GM23338 (cell line): ENCODE measurements at regions not wholly inside any gene's neighbourhood (a gene's known extent, or its start where the extent isn't known, plus 50 kb on each side); places are given as distances from the start of the nearest gene placed in this dataset.
A peak's percentile ranks its signal among the peaks of the same experiment; 100 is the strongest.

Source experiments
- ATAC-seq: fragments of 200-7000 bp; cut with Tn5 transposase; 3 replicates; pipeline ENCODE4 v1.9.1; 2020
- DNase-seq: peaks from one replicate; pipeline ENCODE4 v3.0.0-alpha.2; 2015; ENCODE audit warnings: low spot score
- H2AFZ ChIP-seq: fragments of 200-600 bp; sonication (generic); 2 replicates; pipeline ENCODE4 v1.8.0; 2016; ENCODE audit warnings: antibody characterized with exemption, mild to moderate bottlenecking, moderate library complexity
- H3F3A ChIP-seq: fragments of 200-600 bp; sonication (generic); replicated peaks from 2 replicates; pipeline ENCODE4 v1.8.0; 2017; ENCODE audit warnings: antibody characterized with exemption, mixed run types, low read depth
- H3K27ac ChIP-seq: fragments of 200-600 bp; sonication (generic); 2 replicates; pipeline ENCODE4 v1.6.1; 2016; ENCODE audit warnings: low read depth
- H3K27me3 ChIP-seq: fragments of 200-600 bp; sonication (generic); 2 replicates; pipeline ENCODE4 v1.8.0; 2016; ENCODE audit warnings: mild to moderate bottlenecking, mixed run types, moderate library complexity; ENCODE audit not compliant: insufficient read depth
- H3K36me3 ChIP-seq: fragments of 200-600 bp; sonication (generic); 2 replicates; pipeline ENCODE4 v1.8.0; 2016; ENCODE audit warnings: mild to moderate bottlenecking; ENCODE audit not compliant: insufficient read depth
- H3K4me1 ChIP-seq: fragments of 200-600 bp; sonication (generic); 2 replicates; pipeline ENCODE4 v1.8.0; 2016; ENCODE audit warnings: mild to moderate bottlenecking, moderate library complexity; ENCODE audit not compliant: insufficient read depth
- H3K4me2 ChIP-seq: fragments of 200-600 bp; sonication (generic); 2 replicates; pipeline ENCODE4 v1.7.1; 2017; ENCODE audit warnings: mixed run types
- H3K4me3 ChIP-seq: fragments of 200-600 bp; sonication (generic); 2 replicates; pipeline ENCODE4 v1.6.1; 2016; ENCODE audit warnings: mixed run types
- H3K79me2 ChIP-seq: fragments of 200-600 bp; sonication (generic); replicated peaks from 2 replicates; pipeline ENCODE4 v1.8.0; 2017; ENCODE audit warnings: mild to moderate bottlenecking; ENCODE audit not compliant: insufficient read depth
- H3K9me2 ChIP-seq: fragments of 200-600 bp; sonication (generic); 2 replicates; pipeline ENCODE4 v1.8.0; 2017; ENCODE audit not compliant: insufficient read depth
- H4K20me1 ChIP-seq: fragments of 200-600 bp; sonication (generic); replicated peaks from 2 replicates; pipeline ENCODE4 v1.8.0; 2017; ENCODE audit warnings: mild to moderate bottlenecking; ENCODE audit not compliant: insufficient read depth
- H3K27ac Mint-ChIP-seq: 2 replicates; pipeline ENCODE4 v1.8.0; 2020; ENCODE audit warnings: inconsistent platforms, mild to moderate bottlenecking, moderate library complexity, mixed read lengths
- H3K27me3 Mint-ChIP-seq: 3 replicates; pipeline ENCODE4 v1.8.0; 2022; ENCODE audit warnings: low read depth, mild to moderate bottlenecking, moderate library complexity, mixed read lengths, inconsistent platforms; ENCODE audit not compliant: insufficient read depth, poor library complexity
- H3K36me3 Mint-ChIP-seq: 3 replicates; pipeline ENCODE4 v1.8.0; 2021; ENCODE audit warnings: low read depth, mild to moderate bottlenecking, inconsistent platforms, moderate library complexity, mixed read lengths
- H3K4me1 Mint-ChIP-seq: 3 replicates; pipeline ENCODE4 v1.8.0; 2020; ENCODE audit warnings: mild to moderate bottlenecking, inconsistent platforms, mixed read lengths
- H3K4me3 Mint-ChIP-seq: 3 replicates; pipeline ENCODE4 v1.8.0; 2021; ENCODE audit warnings: moderate library complexity, mild to moderate bottlenecking, inconsistent platforms, mixed read lengths
- H3K9me3 Mint-ChIP-seq: 3 replicates; pipeline ENCODE4 v1.8.0; 2020; ENCODE audit warnings: moderate library complexity, mild to moderate bottlenecking, inconsistent platforms, mixed read lengths
- CREB1 ChIP-seq: fragments of 250-450 bp; sonication (Bioruptor Pico); IDR thresholded peaks from 2 replicates; pipeline ENCODE4 v1.5.0; 2020; ENCODE audit warnings: low read depth, mild to moderate bottlenecking, moderate library complexity
- JUNB ChIP-seq: IDR thresholded peaks from one replicate; pipeline ENCODE4 v1.6.1; 2016; ENCODE audit warnings: antibody characterized with exemption; ENCODE audit not compliant: unreplicated experiment
- POLR2AphosphoS5 ChIP-seq: IDR thresholded peaks from 2 replicates; pipeline ENCODE4 v1.6.1; 2016; ENCODE audit warnings: antibody characterized with exemption, low read depth
- ZNF114 ChIP-seq: fragments of 250-450 bp; sonication (Bioruptor Pico); IDR thresholded peaks from 2 replicates; pipeline ENCODE4 v1.5.0; 2020; ENCODE audit warnings: mild to moderate bottlenecking, moderate library complexity
- ZNF462 ChIP-seq: fragments of 250-450 bp; sonication (Bioruptor Pico); IDR thresholded peaks from 2 replicates; pipeline ENCODE4 v1.5.0; 2020; ENCODE audit warnings: mild to moderate bottlenecking, moderate library complexity
- TF ChIP-seq, protein P1 (sequence below): IDR thresholded peaks from 2 replicates; pipeline ENCODE4 v1.6.1; 2016; ENCODE audit warnings: antibody characterized with exemption

- no peaks in the 10 kb centered on the region for H3K9me3 Mint-ChIP-seq
- Histone ChIP-seq H2AFZ (no peak overlapping the region), H3K9me2 (no peaks in the 10 kb centered on the region; the same call in 1 of the 2 replicates), H3K27me3 (no peaks in the 10 kb centered on the region), H3K4me3 (no peak overlapping the region), H3F3A (no peaks in the 10 kb centered on the region), H3K36me3 (no peaks in the 10 kb centered on the region), H3K4me2 (no peak overlapping the region), H3K79me2 (no peaks in the 10 kb centered on the region), H3K4me1 (no peaks in the 10 kb centered on the region; the same call in 1 of the 2 replicates), H3K27ac (no peak overlapping the region), H4K20me1 (no peaks in the 10 kb centered on the region)
- H3K4me1 Mint-ChIP-seq, result peaks cover 16% of the 10 kb centered on the region
- TF ChIP-seq, protein P1, sequence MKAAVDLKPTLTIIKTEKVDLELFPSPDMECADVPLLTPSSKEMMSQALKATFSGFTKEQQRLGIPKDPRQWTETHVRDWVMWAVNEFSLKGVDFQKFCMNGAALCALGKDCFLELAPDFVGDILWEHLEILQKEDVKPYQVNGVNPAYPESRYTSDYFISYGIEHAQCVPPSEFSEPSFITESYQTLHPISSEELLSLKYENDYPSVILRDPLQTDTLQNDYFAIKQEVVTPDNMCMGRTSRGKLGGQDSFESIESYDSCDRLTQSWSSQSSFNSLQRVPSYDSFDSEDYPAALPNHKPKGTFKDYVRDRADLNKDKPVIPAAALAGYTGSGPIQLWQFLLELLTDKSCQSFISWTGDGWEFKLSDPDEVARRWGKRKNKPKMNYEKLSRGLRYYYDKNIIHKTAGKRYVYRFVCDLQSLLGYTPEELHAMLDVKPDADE, result no peak
- TF ChIP-seq JUNB, result no peak
- no peak for TF ChIP-seq ZNF114 (CRISPR knock-in tag)
- TF ChIP-seq POLR2AphosphoS5, result no peak
- no peak for TF ChIP-seq ZNF462 (CRISPR knock-in tag)
- H3K36me3 Mint-ChIP-seq, result no peaks in the 10 kb centered on the region
- H3K27ac Mint-ChIP-seq, result no peak overlapping the region
- H3K4me3 Mint-ChIP-seq, result no peak overlapping the region
- ATAC-seq, result no peak
- H3K27me3 Mint-ChIP-seq, result peaks cover 13% of the 10 kb centered on the region
- DNase-seq, result no peak
Measured at GRCh38 chr15:70435872-70436271, 327.5 kb downstream of the UACA start.

DNA sequence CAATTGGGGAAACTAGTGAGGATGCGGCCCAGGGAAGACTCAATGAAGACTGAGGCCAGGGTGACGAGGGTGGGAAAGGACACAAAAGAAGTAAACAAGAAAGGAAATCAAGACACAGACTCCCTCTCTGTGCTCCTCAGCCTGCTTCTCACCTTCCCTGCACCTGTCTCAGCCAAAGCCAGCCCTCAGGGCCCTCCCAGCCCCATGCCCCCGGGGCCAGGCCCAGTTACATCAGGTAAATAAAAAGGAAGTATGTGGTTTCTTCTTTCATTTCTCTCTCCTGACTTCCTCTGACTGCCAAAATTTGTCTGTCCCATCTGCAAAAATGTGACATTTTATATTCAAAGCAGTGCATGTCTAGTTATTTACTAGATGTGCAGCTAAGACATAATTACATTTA is 328.0 kb downstream of the UACA start:
- Histone ChIP-seq H3K79me2 (no peaks in the 10 kb centered on the region), H3K9me2 (no peaks in the 10 kb centered on the region; the same call in 1 of the 2 replicates), H3K36me3 (no peaks in the 10 kb centered on the region), H3F3A (no peaks in the 10 kb centered on the region), H3K4me1 (no peaks in the 10 kb centered on the region; the same call in 1 of the 2 replicates), H3K27ac (no peak overlapping the region), H4K20me1 (no peaks in the 10 kb centered on the region), H3K4me2 (no peak overlapping the region; the same call in 1 of the 2 replicates), H3K4me3 (no peak overlapping the region), H2AFZ (peak overlapping the region; percentile 47; the same call in 1 of the 2 replicates), H3K27me3 (no peaks in the 10 kb centered on the region)
- Mint-ChIP-seq H3K4me3 (no peak overlapping the region), H3K27me3 (peaks cover 13% of the 10 kb centered on the region), H3K36me3 (no peaks in the 10 kb centered on the region), H3K9me3 (no peaks in the 10 kb centered on the region), H3K27ac (no peak overlapping the region), H3K4me1 (peaks cover 16% of the 10 kb centered on the region)
- ATAC-seq (no peak), DNase-seq (no peak)
- TF ChIP-seq CREB1 (CRISPR knock-in tag), result no peak
